SK-N-SH (cell line): ENCODE measurements at regions not wholly inside any gene's neighbourhood (a gene's known extent, or its start where the extent isn't known, plus 50 kb on each side); places are given as distances from the start of the nearest gene placed in this dataset.

Experiments used
- CTCF ChIA-PET: fragments of 300-600, 350-600 bp; formaldehyde crosslinking; extraction: SDS; loops from one replicate; lab custom pipeline; 2021; lab: Yijun Ruan, JAX
- POLR2A ChIA-PET: fragments of 350-600 bp; sonication (Branson Sonifier 250); formaldehyde crosslinking; extraction: SDS; loops from one replicate; lab custom pipeline; 2020; ENCODE audit warnings: antibody characterized with exemption, inconsistent platforms; lab: Yijun Ruan, JAX
- DNase-seq: peaks from one replicate; pipeline ENCODE4 v3.0.0; 2012
- H2AFZ ChIP-seq: fragments of 200-600 bp; sonication (generic); 2 replicates; pipeline ENCODE4 v1.8.1; 2016; ENCODE audit warnings: antibody characterized with exemption, mild to moderate bottlenecking, low read depth
- H3F3A ChIP-seq: fragments of 200-600 bp; sonication (generic); replicated peaks from 2 replicates; pipeline ENCODE3; 2016; ENCODE audit warnings: antibody characterized with exemption, mild to moderate bottlenecking; ENCODE audit not compliant: insufficient read depth
- H3K27ac ChIP-seq, 2 experiments: fragments of 200-500 bp in 1 of 2; fragments of 200-600 bp in 1 of 2; sonication (Bioruptor generic) in 1 of 2; sonication (generic), shearing (Covaris generic) in 1 of 2; 2 replicates each; pipeline versions ENCODE4 v1.5.1 to v1.6.1; 2014 to 2016; ENCODE audit warnings: low read depth in 2 of 2, inconsistent platforms in 1 of 2, low read length in 1 of 2, mild to moderate bottlenecking in 1 of 2, mixed read lengths in 1 of 2
- H3K27me3 ChIP-seq: fragments of 200-600 bp; sonication (generic), shearing (Covaris generic); 2 replicates; pipeline ENCODE4 v1.6.1; 2016; ENCODE audit warnings: mixed run types; ENCODE audit not compliant: insufficient read depth
- H3K36me3 ChIP-seq, 2 experiments: fragments of 200-500 bp in 1 of 2; fragments of 200-600 bp in 1 of 2; sonication (Bioruptor generic) in 1 of 2; sonication (generic) in 1 of 2; replicated peaks in 1 of 2; 2 replicates each; pipeline versions ENCODE3 to v1.5.1; 2014 to 2016; ENCODE audit warnings: low read length in 1 of 2, mild to moderate bottlenecking in 1 of 2; ENCODE audit not compliant: insufficient read depth in 2 of 2, control insufficient read depth in 1 of 2
- H3K4me1 ChIP-seq, 2 experiments: fragments of 200-500 bp in 1 of 2; fragments of 200-600 bp in 1 of 2; sonication (Bioruptor generic) in 1 of 2; sonication (generic), shearing (Covaris generic) in 1 of 2; 2 replicates each; pipeline versions ENCODE4 v1.5.1 to v1.6.1; 2014 to 2016; ENCODE audit warnings: low read depth in 1 of 2, low read length in 1 of 2, mixed run types in 1 of 2; ENCODE audit not compliant: insufficient read depth in 2 of 2, control insufficient read depth in 1 of 2
- H3K4me2 ChIP-seq: fragments of 200-600 bp; sonication (generic), shearing (Covaris generic); 2 replicates; pipeline ENCODE4 v1.6.1; 2017; ENCODE audit warnings: mixed run types
- H3K4me3 ChIP-seq, 2 experiments: fragments of 200-500 bp in 1 of 2; fragments of 200-600 bp in 1 of 2; sonication (Bioruptor generic) in 1 of 2; sonication (generic), shearing (Covaris generic) in 1 of 2; 2 replicates each; pipeline versions ENCODE4 v1.5.1 to v1.8.1; 2014 to 2016; ENCODE audit warnings: low read depth in 2 of 2, inconsistent platforms in 1 of 2, low read length in 1 of 2, mild to moderate bottlenecking in 1 of 2, mixed read lengths in 1 of 2, moderate library complexity in 1 of 2
- H3K79me2 ChIP-seq: fragments of 200-600 bp; sonication (generic); 2 replicates; pipeline ENCODE4 v1.8.1; 2017; ENCODE audit warnings: mild to moderate bottlenecking; ENCODE audit not compliant: insufficient read depth
- H3K9ac ChIP-seq: fragments of 200-600 bp; sonication (generic); 2 replicates; pipeline ENCODE4 v1.6.1; 2017; ENCODE audit warnings: mixed run types
- H3K9me2 ChIP-seq: fragments of 200-600 bp; sonication (generic); 2 replicates; pipeline ENCODE4 v1.6.1; 2017; ENCODE audit warnings: mixed run types
- H3K9me3 ChIP-seq: fragments of 200-600 bp; sonication (generic); 2 replicates; pipeline ENCODE4 v1.6.1; 2017; ENCODE audit warnings: mixed run types, mild to moderate bottlenecking, moderate library complexity
- H4K20me1 ChIP-seq: fragments of 200-600 bp; sonication (generic); 2 replicates; pipeline ENCODE4 v1.6.1; 2017; ENCODE audit warnings: mild to moderate bottlenecking, mixed run types; ENCODE audit not compliant: insufficient read depth
- CHD2 ChIP-seq: fragments of 150-350 bp; IDR thresholded peaks from 2 replicates; pipeline ENCODE4 v1.6.1; 2018; ENCODE audit warnings: low read length; ENCODE audit not compliant: partially characterized antibody
- ELF1 ChIP-seq: IDR thresholded peaks from 2 replicates; pipeline ENCODE4 v1.4.0; 2012
- EP300 ChIP-seq, 2 experiments: IDR thresholded peaks; 2 replicates each; pipeline versions ENCODE4 v1.4.0 to v1.6.1; 2012; ENCODE audit warnings: borderline replicate concordance in 1 of 2, low read depth in 1 of 2, low read length in 1 of 2
- GATA2 ChIP-seq: sonication (generic); formaldehyde crosslinking; IDR thresholded peaks from 2 replicates; pipeline ENCODE4 v1.5.0; 2020; ENCODE audit warnings: mild to moderate bottlenecking, missing genetic modification reagents
- JUND ChIP-seq: IDR thresholded peaks from 2 replicates; pipeline ENCODE4 v1.4.0; 2012
- MXI1 ChIP-seq: IDR thresholded peaks from 2 replicates; pipeline ENCODE4 v1.6.1; 2012; ENCODE audit warnings: mild to moderate bottlenecking, low read depth, low read length, improper control_type of control experiment
- RCOR1 ChIP-seq: fragments of 150-350 bp; IDR thresholded peaks from 2 replicates; pipeline ENCODE4 v1.6.1; 2017; ENCODE audit warnings: antibody characterized with exemption, low read length
- REST ChIP-seq: IDR thresholded peaks from 2 replicates; pipeline ENCODE4 v1.6.1; 2012; ENCODE audit warnings: mild to moderate bottlenecking, low read depth, low read length, moderate library complexity
- RFX5 ChIP-seq: IDR thresholded peaks from 2 replicates; pipeline ENCODE4 v1.6.1; 2012; ENCODE audit warnings: mild to moderate bottlenecking, improper control_type of control experiment, low read length
- WGBS: methylation state at CpG from one replicate; pipeline ENCODE4 v1.1.6; 2017; ENCODE audit warnings: low lambda C conversion rate; 5-methylcytosine and 5-hydroxymethylcytosine counted together
- TF ChIP-seq, protein P1 (sequence below): IDR thresholded peaks from 2 replicates; pipeline ENCODE4; 2012

DNA sequence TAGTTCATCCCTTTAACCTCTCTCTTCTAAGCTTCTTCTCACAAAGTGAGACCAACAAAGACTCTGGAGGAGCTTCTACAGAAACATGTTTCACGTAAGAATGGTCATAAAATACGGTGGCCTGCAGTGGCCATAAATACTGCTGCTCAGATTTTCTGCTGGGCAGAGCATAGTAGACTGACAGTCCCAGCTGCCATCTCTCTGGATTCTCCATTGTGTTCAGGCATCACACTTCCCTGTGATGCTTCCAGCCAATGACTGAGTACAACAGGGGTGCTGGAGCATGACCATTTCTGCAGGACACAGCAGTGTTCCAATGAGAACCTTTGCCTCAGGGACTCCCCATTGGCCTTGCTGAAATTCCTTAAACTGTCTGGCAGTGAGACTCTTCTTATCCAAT lies 392.6 kb downstream of the MMUT start:
- H3K9me3 ChIP-seq, result no peaks in the 10 kb centered on the region
- WGBS, result 11% methylated on average over 2 of the region's 2 CpGs
- H3K79me2 ChIP-seq, result no peaks in the 10 kb centered on the region
- no peak overlapping the region for H3K4me2 ChIP-seq
- POLR2A ChIA-PET, result no interaction called here
- H4K20me1 ChIP-seq, result no peaks in the 10 kb centered on the region
- no peak overlapping the region for H3K27ac ChIP-seq
- H3K36me3 ChIP-seq, result no peaks in the 10 kb centered on the region
- no peaks in the 10 kb centered on the region for H3K27me3 ChIP-seq
- CTCF ChIA-PET, result no interaction called here
- H3K9me2 ChIP-seq, result no peaks in the 10 kb centered on the region
- H3F3A ChIP-seq, result no peaks in the 10 kb centered on the region
- TF ChIP-seq REST, result no peak
- TF ChIP-seq MXI1, result no peak
- no peak for TF ChIP-seq ELF1
- no peak for TF ChIP-seq EP300 (IDR thresholded peaks at IDR 0.05; ENCODE audit: borderline replicate concordance in 1 of 2, low read depth in 1 of 2, low read length in 1 of 2)
- TF ChIP-seq CHD2, result no peak
- no peak for TF ChIP-seq GATA2 (CRISPR knock-in tag)
- TF ChIP-seq RFX5, result no peak
- TF ChIP-seq JUND, result no peak
- TF ChIP-seq, all 33 proteins: peak for 0
- H3K4me3 ChIP-seq, result no peak overlapping the region
- no peak for DNase-seq
- H3K9ac ChIP-seq, result no peak overlapping the region
- H3K4me1 ChIP-seq, result no peaks in the 10 kb centered on the region; a peak in 1 of 4 replicates
- H2AFZ ChIP-seq, result no peak overlapping the region

DNA sequence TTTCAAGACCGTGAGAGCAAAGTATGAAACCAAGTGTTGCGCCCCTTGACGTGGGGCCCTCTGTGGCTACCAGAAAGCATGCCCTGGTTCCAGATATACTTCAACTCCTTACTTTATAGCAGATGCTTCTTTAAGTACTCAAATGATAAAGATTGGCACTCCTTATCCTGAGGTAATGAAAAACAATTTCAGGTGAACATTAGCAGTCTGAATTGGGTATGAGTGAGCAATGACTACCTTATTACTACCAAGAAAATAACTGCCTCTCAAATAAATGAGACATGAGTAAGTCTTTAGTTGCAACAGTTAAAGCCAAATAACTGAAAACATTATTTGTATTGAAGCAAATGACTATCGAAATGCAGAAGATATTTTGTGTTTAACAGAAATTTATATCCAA lies 408.7 kb downstream of the MMUT start:
- Histone ChIP-seq H2AFZ (no peak overlapping the region), H3K27ac (no peak overlapping the region), H3F3A (no peaks in the 10 kb centered on the region), H3K4me1 (no peaks in the 10 kb centered on the region), H3K4me3 (no peak overlapping the region), H3K9ac (no peak overlapping the region), H3K9me2 (no peaks in the 10 kb centered on the region), H3K4me2 (no peak overlapping the region), H3K9me3 (no peaks in the 10 kb centered on the region), H3K79me2 (no peaks in the 10 kb centered on the region), H3K27me3 (no peaks in the 10 kb centered on the region), H4K20me1 (no peaks in the 10 kb centered on the region), H3K36me3 (no peaks in the 10 kb centered on the region)
- 24% methylated on average over 4 of the region's 4 CpGs for WGBS
- no peak for DNase-seq
- TF ChIP-seq RCOR1, result no peak
- TF ChIP-seq, protein P1, sequence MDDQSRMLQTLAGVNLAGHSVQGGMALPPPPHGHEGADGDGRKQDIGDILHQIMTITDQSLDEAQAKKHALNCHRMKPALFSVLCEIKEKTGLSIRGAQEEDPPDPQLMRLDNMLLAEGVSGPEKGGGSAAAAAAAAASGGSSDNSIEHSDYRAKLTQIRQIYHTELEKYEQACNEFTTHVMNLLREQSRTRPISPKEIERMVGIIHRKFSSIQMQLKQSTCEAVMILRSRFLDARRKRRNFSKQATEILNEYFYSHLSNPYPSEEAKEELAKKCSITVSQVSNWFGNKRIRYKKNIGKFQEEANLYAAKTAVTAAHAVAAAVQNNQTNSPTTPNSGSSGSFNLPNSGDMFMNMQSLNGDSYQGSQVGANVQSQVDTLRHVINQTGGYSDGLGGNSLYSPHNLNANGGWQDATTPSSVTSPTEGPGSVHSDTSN, result no peak
- no peak for TF ChIP-seq JUND
- POLR2A ChIA-PET, result no interaction called here
- CTCF ChIA-PET, result no interaction called here
